H1 (cell line): ENCODE measurements at regions not wholly inside any gene's neighbourhood (a gene's known extent, or its start where the extent isn't known, plus 50 kb on each side); places are given as distances from the start of the nearest gene placed in this dataset.

Source experiments
- ASH2L ChIP-seq: fragments of 200-600, 300-600 bp; sonication (generic); IDR thresholded peaks from one replicate; pipeline ENCODE4 v1.7.1; 2017; ENCODE audit warnings: low read length
- ATF2 ChIP-seq: IDR thresholded peaks from 2 replicates; pipeline ENCODE4 v1.6.1; 2012; ENCODE audit warnings: low read length, inconsistent platforms
- BACH1 ChIP-seq: IDR thresholded peaks from 2 replicates; pipeline ENCODE4 v1.6.1; 2012; ENCODE audit warnings: low read length, improper control_type of control experiment
- GABPA ChIP-seq: IDR thresholded peaks from 2 replicates; pipeline ENCODE4 v1.6.1; 2011; ENCODE audit warnings: mild to moderate bottlenecking, low read length, moderate library complexity, borderline replicate concordance; ENCODE audit not compliant: insufficient read depth
- USF2 ChIP-seq: IDR thresholded peaks from 2 replicates; pipeline ENCODE4 v1.6.1; 2011; ENCODE audit warnings: low read length, improper control_type of control experiment

GRCh38 chr1:182003025-182003725 lies 58.3 kb downstream of the ZNF648 start (continued):
- TF ChIP-seq ATF2, result no peak
- no peak for TF ChIP-seq ASH2L
- no peak for TF ChIP-seq GABPA
- no peak for TF ChIP-seq BACH1
- TF ChIP-seq USF2, result no peak
